GM20000 (cell line): ENCODE measurements at regions not wholly inside any gene's neighbourhood (a gene's known extent, or its start where the extent isn't known, plus 50 kb on each side); places are given as distances from the start of the nearest gene placed in this dataset.

Experiments used
- DNase-seq: peaks from one replicate; pipeline ENCODE4 v3.0.0; 2012; ENCODE audit warnings: low spot score
- TF ChIP-seq, protein P1 (sequence below): IDR thresholded peaks from 2 replicates; pipeline ENCODE4 v1.5.1; 2012; ENCODE audit warnings: mild to moderate bottlenecking, control low read depth; ENCODE audit errors: extremely low read depth, missing control alignments

DNA sequence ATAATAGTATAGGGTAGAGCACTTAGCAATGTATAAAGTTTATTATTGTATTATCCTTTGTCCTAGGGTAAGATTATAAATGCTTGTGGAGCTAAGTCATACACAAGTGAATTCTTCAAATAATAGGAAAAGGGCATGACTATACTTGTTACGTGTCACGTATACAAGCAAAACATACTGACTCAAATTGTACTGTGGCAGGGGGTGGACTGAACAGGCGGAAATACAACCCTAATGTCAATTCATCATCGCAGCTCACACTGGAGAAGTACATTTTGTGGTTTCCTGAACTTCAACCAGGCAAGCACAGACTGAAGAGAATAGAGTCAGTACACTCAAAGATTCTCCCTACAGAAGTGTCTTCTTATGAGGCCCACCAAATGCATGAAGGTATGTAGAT, 201.0 kb downstream of the MBD2 start:
- TF ChIP-seq, protein P1, sequence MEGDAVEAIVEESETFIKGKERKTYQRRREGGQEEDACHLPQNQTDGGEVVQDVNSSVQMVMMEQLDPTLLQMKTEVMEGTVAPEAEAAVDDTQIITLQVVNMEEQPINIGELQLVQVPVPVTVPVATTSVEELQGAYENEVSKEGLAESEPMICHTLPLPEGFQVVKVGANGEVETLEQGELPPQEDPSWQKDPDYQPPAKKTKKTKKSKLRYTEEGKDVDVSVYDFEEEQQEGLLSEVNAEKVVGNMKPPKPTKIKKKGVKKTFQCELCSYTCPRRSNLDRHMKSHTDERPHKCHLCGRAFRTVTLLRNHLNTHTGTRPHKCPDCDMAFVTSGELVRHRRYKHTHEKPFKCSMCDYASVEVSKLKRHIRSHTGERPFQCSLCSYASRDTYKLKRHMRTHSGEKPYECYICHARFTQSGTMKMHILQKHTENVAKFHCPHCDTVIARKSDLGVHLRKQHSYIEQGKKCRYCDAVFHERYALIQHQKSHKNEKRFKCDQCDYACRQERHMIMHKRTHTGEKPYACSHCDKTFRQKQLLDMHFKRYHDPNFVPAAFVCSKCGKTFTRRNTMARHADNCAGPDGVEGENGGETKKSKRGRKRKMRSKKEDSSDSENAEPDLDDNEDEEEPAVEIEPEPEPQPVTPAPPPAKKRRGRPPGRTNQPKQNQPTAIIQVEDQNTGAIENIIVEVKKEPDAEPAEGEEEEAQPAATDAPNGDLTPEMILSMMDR: no peak
- no peak for DNase-seq

- no peak for DNase-seq
- TF ChIP-seq, protein P1: no peak
Observed at GRCh38 chr18:54020966-54021365, 203.5 kb downstream of the MBD2 start.

GRCh38 chr18:54020156-54020745, 204.2 kb downstream of the MBD2 start:
- no peak for DNase-seq
- TF ChIP-seq, protein P1: no peak

DNA sequence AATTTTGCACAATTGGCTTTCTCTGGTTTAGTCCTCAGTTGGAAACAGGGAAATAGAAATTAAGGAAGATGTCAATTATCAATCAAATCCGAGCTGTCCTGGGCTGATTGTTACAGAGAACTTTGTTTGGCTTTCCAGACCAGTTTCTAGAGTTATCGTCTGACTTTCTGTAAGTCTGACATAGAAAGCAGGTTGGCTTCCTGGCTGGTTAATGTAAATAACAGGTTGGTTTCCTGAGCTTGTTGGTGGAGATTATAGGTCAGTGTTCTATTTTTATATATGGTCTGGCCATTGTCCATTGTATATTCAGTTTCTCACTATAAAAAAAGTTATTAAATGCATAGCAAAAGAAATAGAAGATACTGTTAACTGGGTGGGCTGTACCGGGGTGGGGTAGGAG, 204.8 kb downstream of the MBD2 start:
- no peak for DNase-seq

GRCh38 chr18:54013452-54013851, 211.0 kb downstream of the MBD2 start:
- TF ChIP-seq, protein P1: no peak
- no peak for DNase-seq

More for the DNA sequence above, 204.8 kb downstream of the MBD2 start:
- TF ChIP-seq, protein P1: no peak

- TF ChIP-seq, protein P1: no peak
- no peak for DNase-seq
Observed at GRCh38 chr18:54004828-54005227, 219.6 kb downstream of the MBD2 start.

DNA sequence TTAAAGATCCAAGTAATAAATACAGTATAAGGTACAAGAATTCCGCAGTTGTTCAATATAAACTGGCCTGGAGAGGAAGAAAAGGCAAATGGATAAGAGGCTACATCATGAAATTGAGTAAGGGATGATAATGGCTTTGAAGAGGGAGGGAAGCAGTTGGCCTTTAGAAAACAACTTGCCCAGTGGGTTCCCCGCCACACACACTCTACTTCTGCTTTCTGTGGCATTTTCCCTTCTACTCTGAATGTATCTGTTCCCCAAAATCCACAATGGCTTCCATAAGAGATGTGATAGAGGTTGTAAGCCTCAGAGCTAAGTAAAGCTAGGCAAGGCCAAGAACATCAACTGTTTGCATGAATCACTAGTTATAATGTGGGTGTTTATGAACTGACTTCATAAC, 221.3 kb downstream of the MBD2 start:
- no peak for DNase-seq
- TF ChIP-seq, protein P1: no peak
